HepG2 (cell line): ENCODE measurements at regions not wholly inside any gene's neighbourhood (a gene's known extent, or its start where the extent isn't known, plus 50 kb on each side); places are given as distances from the start of the nearest gene placed in this dataset.

Experiments used
- ATAC-seq: fragments of 200-7000 bp; cut with Tn5 transposase; 3 replicates; pipeline ENCODE4 v1.9.1; 2020; ENCODE audit warnings: mild to moderate bottlenecking, moderate library complexity
- BruUV-seq: library from RNA; stranded (reverse); fragments of 400-500 nt; replicated peaks from 2 replicates; lab custom pipeline; 2021; lab: Mats Ljungman, UMichigan
- CTCF ChIA-PET: fragments of 300-600 bp; formaldehyde crosslinking; extraction: SDS; loops from one replicate; lab custom pipeline; 2021; ENCODE audit warnings: low total read pairs, inconsistent platforms, low intra/inter-chr PET ratio; lab: Yijun Ruan, JAX
- POLR2A ChIA-PET: fragments of 350-600 bp; sonication (Branson Sonifier 250); formaldehyde crosslinking; loops from one replicate; lab custom pipeline; 2020; ENCODE audit warnings: antibody characterized with exemption, inconsistent platforms; lab: Yijun Ruan, JAX
- DNase-seq: peaks from one replicate; pipeline ENCODE4 v3.0.0-alpha.2; 2015; ENCODE audit warnings: low spot score
- FAIRE-seq: peaks from 3 replicates; lab custom pipeline; 2011; peaks lifted over from hg19 to GRCh38; lab: Jason Lieb, UNC
- H2AFZ ChIP-seq: one replicate; pipeline ENCODE4 v1.6.1; 2011; ENCODE audit warnings: low read length, inconsistent platforms
- H3K27ac ChIP-seq: fragments of 300-600 bp; 3 replicates; pipeline ENCODE4 v1.8.0; 2011; ENCODE audit warnings: mixed run types, mild to moderate bottlenecking, mixed read lengths, low read length, inconsistent platforms; ENCODE audit not compliant: insufficient read depth; ENCODE audit errors: extremely low read length
- H3K27me3 ChIP-seq, 2 experiments: fragments of 200-600 bp in 1 of 2; 2 replicates in 1 of 2; 3 replicates in 1 of 2; pipeline versions ENCODE4 v1.6.0 to v1.8.0; 2011; ENCODE audit warnings: low read length in 2 of 2, mild to moderate bottlenecking in 2 of 2, moderate library complexity in 2 of 2, inconsistent platforms in 1 of 2; ENCODE audit not compliant: insufficient read depth in 2 of 2, control insufficient read depth in 1 of 2
- H3K36me3 ChIP-seq, 2 experiments: fragments of 200-600 bp in 1 of 2; replicated peaks in 1 of 2; 2 replicates in 1 of 2; 3 replicates in 1 of 2; pipeline versions ENCODE4 v1.5.1 to v1.8.0; 2011; ENCODE audit warnings: low read length in 2 of 2, inconsistent platforms in 1 of 2; ENCODE audit not compliant: insufficient read depth in 2 of 2, control insufficient read depth in 1 of 2
- H3K4me1 ChIP-seq: 2 replicates; pipeline ENCODE4 v1.5.1; 2012; ENCODE audit warnings: low read length, inconsistent platforms; ENCODE audit not compliant: insufficient read depth
- H3K4me2 ChIP-seq: 2 replicates; pipeline ENCODE4 v1.6.0; 2011; ENCODE audit warnings: low read depth, low read length, inconsistent platforms
- H3K4me3 ChIP-seq, 3 experiments: fragments of 200-600 bp in 1 of 3; sonication (generic), shearing (Covaris generic) in 1 of 3; replicated peaks in 1 of 3; 2 replicates each; pipeline ENCODE4 v1.5.1; 2011 to 2016; ENCODE audit warnings: low read length in 3 of 3, inconsistent platforms in 2 of 3, low read depth in 2 of 3, mild to moderate bottlenecking in 2 of 3, control low read depth in 1 of 3, mixed read lengths in 1 of 3; ENCODE audit not compliant: insufficient read depth in 1 of 3
- H3K79me2 ChIP-seq: one replicate; pipeline ENCODE4 v1.6.1; 2011; ENCODE audit warnings: low read length, inconsistent platforms; ENCODE audit not compliant: insufficient read depth
- H3K9ac ChIP-seq: 2 replicates; pipeline ENCODE4 v1.6.0; 2011; ENCODE audit warnings: mild to moderate bottlenecking, low read depth, low read length, inconsistent platforms; ENCODE audit not compliant: insufficient read depth
- H3K9me3 ChIP-seq: 2 replicates; pipeline ENCODE4 v1.5.1; 2012; ENCODE audit warnings: mild to moderate bottlenecking, low read length
- H4K20me1 ChIP-seq: 2 replicates; pipeline ENCODE4 v1.6.0; 2011; ENCODE audit warnings: inconsistent platforms, mild to moderate bottlenecking, low read length, moderate library complexity; ENCODE audit not compliant: insufficient read depth
- ATF7-NPFF ChIP-seq: sonication (generic); formaldehyde crosslinking; IDR thresholded peaks from 2 replicates; pipeline ENCODE4 v1.8.1; 2023; ENCODE audit warnings: mild to moderate bottlenecking, low read depth, missing genetic modification reagents, moderate library complexity
- EEA1 ChIP-seq: sonication (generic); formaldehyde crosslinking; IDR thresholded peaks from 2 replicates; pipeline ENCODE4 v1.5.1; 2020; ENCODE audit warnings: mild to moderate bottlenecking, missing genetic modification reagents, borderline replicate concordance
- IRX3 ChIP-seq: sonication (generic); formaldehyde crosslinking; IDR thresholded peaks from 2 replicates; pipeline ENCODE4 v1.8.1; 2023; ENCODE audit warnings: mild to moderate bottlenecking, low read depth, missing genetic modification reagents, borderline replicate concordance
- KAT8 ChIP-seq: IDR thresholded peaks from 2 replicates; pipeline ENCODE4 v1.6.1; 2016; ENCODE audit warnings: missing genetic modification reagents, missing compliant biosample characterization
- WGBS: methylation state at CpG from one replicate; pipeline ENCODE4 v1.1.6; 2017; ENCODE audit warnings: low lambda C conversion rate; 5-methylcytosine and 5-hydroxymethylcytosine counted together
- in situ Hi-C: cut with HindIII; loops from 2 replicates; pipeline ENCODE4 v1.10.0; 2017; ENCODE audit warnings: low pct_unique_long_range_greater_than_20kb; ENCODE audit not compliant: extremely low pct_ligation_motif_present
- intact Hi-C: fragments of 100-400 bp; cut with micrococcal nuclease; formaldehyde crosslinking; loops from one replicate; pipeline ENCODE4 v1.10.0; 2022; ENCODE audit not compliant: unreplicated experiment
- TF ChIP-seq, protein P1 (sequence below): sonication (generic); formaldehyde crosslinking; IDR thresholded peaks from 2 replicates; pipeline ENCODE4 v1.5.0; 2020; ENCODE audit warnings: mild to moderate bottlenecking, missing genetic modification reagents

- Histone ChIP-seq H3K36me3 (no peaks in the 10 kb centered on the region), H3K9ac (no peak overlapping the region), H3K4me1 (peaks cover 8% of the 10 kb centered on the region; the same call in 1 of the 2 replicates), H3K79me2 (no peaks in the 10 kb centered on the region), H3K27ac (no peak overlapping the region), H3K9me3 (no peaks in the 10 kb centered on the region)
- DNase-seq: no peak
- CTCF ChIA-PET: no interaction called here
- BruUV-seq: no TSS peak
- TF ChIP-seq, protein P1, sequence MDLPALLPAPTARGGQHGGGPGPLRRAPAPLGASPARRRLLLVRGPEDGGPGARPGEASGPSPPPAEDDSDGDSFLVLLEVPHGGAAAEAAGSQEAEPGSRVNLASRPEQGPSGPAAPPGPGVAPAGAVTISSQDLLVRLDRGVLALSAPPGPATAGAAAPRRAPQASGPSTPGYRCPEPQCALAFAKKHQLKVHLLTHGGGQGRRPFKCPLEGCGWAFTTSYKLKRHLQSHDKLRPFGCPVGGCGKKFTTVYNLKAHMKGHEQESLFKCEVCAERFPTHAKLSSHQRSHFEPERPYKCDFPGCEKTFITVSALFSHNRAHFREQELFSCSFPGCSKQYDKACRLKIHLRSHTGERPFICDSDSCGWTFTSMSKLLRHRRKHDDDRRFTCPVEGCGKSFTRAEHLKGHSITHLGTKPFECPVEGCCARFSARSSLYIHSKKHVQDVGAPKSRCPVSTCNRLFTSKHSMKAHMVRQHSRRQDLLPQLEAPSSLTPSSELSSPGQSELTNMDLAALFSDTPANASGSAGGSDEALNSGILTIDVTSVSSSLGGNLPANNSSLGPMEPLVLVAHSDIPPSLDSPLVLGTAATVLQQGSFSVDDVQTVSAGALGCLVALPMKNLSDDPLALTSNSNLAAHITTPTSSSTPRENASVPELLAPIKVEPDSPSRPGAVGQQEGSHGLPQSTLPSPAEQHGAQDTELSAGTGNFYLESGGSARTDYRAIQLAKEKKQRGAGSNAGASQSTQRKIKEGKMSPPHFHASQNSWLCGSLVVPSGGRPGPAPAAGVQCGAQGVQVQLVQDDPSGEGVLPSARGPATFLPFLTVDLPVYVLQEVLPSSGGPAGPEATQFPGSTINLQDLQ (CRISPR knock-in tag): no peak
- TF ChIP-seq ATF7-NPFF (CRISPR knock-in tag): no peak
- no peak for TF ChIP-seq EEA1 (CRISPR knock-in tag)
- TF ChIP-seq KAT8 (CRISPR knock-in tag): no peak
- TF ChIP-seq IRX3: no peak
- TF ChIP-seq, all 625 proteins: peak for 0
- intact Hi-C loops (no loop called here), in situ Hi-C loops (no loop called here)
- Histone ChIP-seq H2AFZ (no peak overlapping the region), H3K27me3 (no peaks in the 10 kb centered on the region), H3K4me2 (no peak overlapping the region), H4K20me1 (no peaks in the 10 kb centered on the region), H3K4me3 (no peak overlapping the region)
- 46% methylated on average over 6 of the region's 6 CpGs for WGBS
- ATAC-seq (no peak), FAIRE-seq (no peak)
- POLR2A ChIA-PET: no interaction called here
Measured at GRCh38 chr1:224486801-224487583, 52.4 kb upstream of the WDR26 start.
